PC-9 (cell line): ENCODE measurements at regions not wholly inside any gene's neighbourhood (a gene's known extent, or its start where the extent isn't known, plus 50 kb on each side); places are given as distances from the start of the nearest gene placed in this dataset.

Experiments used
- BruUV-seq: library from RNA; stranded (reverse); fragments of 400-500 nt; replicated peaks from 2 replicates; lab custom pipeline; 2021; lab: Mats Ljungman, UMichigan
- CTCF ChIA-PET: fragments of 300-600 bp; sonication (Branson Sonifier 250); formaldehyde crosslinking; loops from one replicate; lab custom pipeline; 2022; ENCODE audit warnings: antibody characterized with exemption; lab: Charles Lee
- POLR2A ChIA-PET: fragments of 300-600 bp; sonication (Branson Sonifier 250); formaldehyde crosslinking; loops from one replicate; lab custom pipeline; 2022; ENCODE audit warnings: antibody characterized with exemption; ENCODE audit not compliant: unreplicated experiment; lab: Charles Lee
- DNase-seq, 2 experiments: peaks; one replicate each; pipeline versions ENCODE4 v3.0.0 to v3.0.0-alpha.2; 2015 to 2022; ENCODE audit warnings: mixed read lengths in 1 of 2
- H2AFZ ChIP-seq: fragments of 200-600 bp; sonication (generic); 2 replicates; pipeline ENCODE4 v1.8.1; 2017; ENCODE audit warnings: antibody characterized with exemption
- H3F3A ChIP-seq: fragments of 200-600 bp; sonication (generic); 2 replicates; pipeline ENCODE4 v1.8.1; 2017; ENCODE audit warnings: antibody characterized with exemption, mild to moderate bottlenecking, low read depth; ENCODE audit not compliant: insufficient read depth
- H3K27ac ChIP-seq: fragments of 200-600 bp; sonication (generic); 2 replicates; pipeline ENCODE4 v1.6.1; 2016; ENCODE audit warnings: mixed run types
- H3K27me3 ChIP-seq: fragments of 200-600 bp; sonication (generic); 2 replicates; pipeline ENCODE4 v1.6.1; 2016; ENCODE audit warnings: low read depth, mixed run types; ENCODE audit not compliant: insufficient read depth
- H3K36me3 ChIP-seq: fragments of 200-600 bp; sonication (generic); 2 replicates; pipeline ENCODE4 v1.6.1; 2016; ENCODE audit warnings: low read depth, mixed run types
- H3K4me1 ChIP-seq: fragments of 200-600 bp; sonication (generic); replicated peaks from 2 replicates; pipeline ENCODE4 v1.6.1; 2016; ENCODE audit warnings: mixed run types; ENCODE audit not compliant: insufficient read depth
- H3K4me2 ChIP-seq: fragments of 200-600 bp; sonication (generic); 2 replicates; pipeline ENCODE4 v1.6.1; 2017; ENCODE audit warnings: mixed run types
- H3K4me3 ChIP-seq: fragments of 200-600 bp; sonication (generic); 2 replicates; pipeline ENCODE4 v1.6.1; 2016; ENCODE audit warnings: mixed run types
- H3K79me2 ChIP-seq: fragments of 200-600 bp; sonication (generic); 2 replicates; pipeline ENCODE4 v1.6.1; 2017; ENCODE audit warnings: low read depth, mixed run types
- H3K9me2 ChIP-seq: fragments of 200-600 bp; sonication (generic); 2 replicates; pipeline ENCODE4 v1.8.1; 2017; ENCODE audit warnings: mild to moderate bottlenecking; ENCODE audit not compliant: insufficient read depth
- H3K9me3 ChIP-seq: fragments of 200-600 bp; sonication (generic); 2 replicates; pipeline ENCODE4 v1.8.1; 2016; ENCODE audit warnings: low read depth; ENCODE audit not compliant: insufficient read depth
- H4K20me1 ChIP-seq: fragments of 200-600 bp; sonication (generic); 2 replicates; pipeline ENCODE4 v1.8.1; 2017; ENCODE audit not compliant: insufficient read depth
- EZH2 ChIP-seq: fragments of 200-600 bp; sonication (generic); IDR thresholded peaks from 2 replicates; pipeline ENCODE4 v1.8.0; 2017; ENCODE audit warnings: antibody characterized with exemption, low read depth
- intact Hi-C: fragments of 100-400 bp; cut with micrococcal nuclease; formaldehyde crosslinking; loops from one replicate; pipeline ENCODE4 v1.10.0; 2022; ENCODE audit not compliant: unreplicated experiment
- TF ChIP-seq, protein P1 (sequence below): fragments of 200-600 bp; sonication (generic); conservative IDR thresholded peaks from 2 replicates; pipeline ENCODE4 v1.6.1; 2017; ENCODE audit warnings: mixed run types, antibody characterized with exemption, mild to moderate bottlenecking, moderate library complexity

DNA sequence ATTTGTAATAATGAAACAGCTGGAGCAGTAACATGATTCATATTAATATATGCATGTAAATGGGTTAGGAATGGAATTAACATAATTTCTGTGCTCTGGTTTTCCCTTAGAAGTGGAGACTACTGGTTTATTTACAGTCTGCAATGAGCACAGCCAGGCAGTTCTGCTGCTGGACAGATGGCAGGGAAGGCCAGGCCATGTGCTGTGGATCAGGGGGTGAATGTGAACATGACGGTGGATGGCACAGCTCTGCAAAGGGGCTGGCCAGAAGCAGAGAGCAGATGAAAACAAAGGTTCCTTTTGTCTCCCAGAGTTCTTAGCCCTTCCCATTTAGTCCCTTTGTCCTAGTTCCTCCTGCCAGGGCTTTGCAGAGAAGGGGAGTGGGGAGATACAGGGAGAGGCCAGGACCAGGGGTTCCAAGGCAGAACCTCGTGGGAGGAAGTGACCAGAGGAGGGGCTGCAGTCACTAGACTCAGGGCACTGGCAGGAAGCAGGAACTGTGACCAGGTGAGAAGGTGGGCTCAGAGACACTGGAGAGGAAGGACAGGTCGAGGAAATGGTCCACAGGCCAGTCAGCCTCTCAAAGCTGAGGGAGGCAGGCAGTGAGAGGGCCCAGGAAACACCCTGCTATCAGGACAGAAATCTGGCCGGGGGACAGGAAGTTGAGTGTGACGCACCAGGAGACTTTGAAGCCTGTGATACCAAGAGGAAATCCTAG, 112.9 kb upstream of the ATP8B1 start:
- no peaks in the 10 kb centered on the region for H3K36me3 ChIP-seq
- no peaks in the 10 kb centered on the region for H3K9me2 ChIP-seq
- ChIA-PET CTCF (no interaction called here), POLR2A (no interaction called here)
- H3K4me2 ChIP-seq: no peak overlapping the region
- intact Hi-C loops: no loop called here
- H3K27me3 ChIP-seq: no peaks in the 10 kb centered on the region
- TF ChIP-seq, protein P1, sequence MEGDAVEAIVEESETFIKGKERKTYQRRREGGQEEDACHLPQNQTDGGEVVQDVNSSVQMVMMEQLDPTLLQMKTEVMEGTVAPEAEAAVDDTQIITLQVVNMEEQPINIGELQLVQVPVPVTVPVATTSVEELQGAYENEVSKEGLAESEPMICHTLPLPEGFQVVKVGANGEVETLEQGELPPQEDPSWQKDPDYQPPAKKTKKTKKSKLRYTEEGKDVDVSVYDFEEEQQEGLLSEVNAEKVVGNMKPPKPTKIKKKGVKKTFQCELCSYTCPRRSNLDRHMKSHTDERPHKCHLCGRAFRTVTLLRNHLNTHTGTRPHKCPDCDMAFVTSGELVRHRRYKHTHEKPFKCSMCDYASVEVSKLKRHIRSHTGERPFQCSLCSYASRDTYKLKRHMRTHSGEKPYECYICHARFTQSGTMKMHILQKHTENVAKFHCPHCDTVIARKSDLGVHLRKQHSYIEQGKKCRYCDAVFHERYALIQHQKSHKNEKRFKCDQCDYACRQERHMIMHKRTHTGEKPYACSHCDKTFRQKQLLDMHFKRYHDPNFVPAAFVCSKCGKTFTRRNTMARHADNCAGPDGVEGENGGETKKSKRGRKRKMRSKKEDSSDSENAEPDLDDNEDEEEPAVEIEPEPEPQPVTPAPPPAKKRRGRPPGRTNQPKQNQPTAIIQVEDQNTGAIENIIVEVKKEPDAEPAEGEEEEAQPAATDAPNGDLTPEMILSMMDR: no peak
- no peak for TF ChIP-seq EZH2
- no peaks in the 10 kb centered on the region for H4K20me1 ChIP-seq
- H3F3A ChIP-seq: 0 out of 2 replicates have a peak, but pooled peaks cover 4% of the 10 kb centered on the region
- no peaks in the 10 kb centered on the region for H3K79me2 ChIP-seq
- H3K27ac ChIP-seq: no peak overlapping the region
- H3K4me1 ChIP-seq: no peaks in the 10 kb centered on the region
- no peak for DNase-seq
- BruUV-seq: no TSS peak
- no peak overlapping the region; the same call in 1 of the 2 replicates for H2AFZ ChIP-seq
- no peak overlapping the region for H3K4me3 ChIP-seq
- H3K9me3 ChIP-seq: no peaks in the 10 kb centered on the region

DNA sequence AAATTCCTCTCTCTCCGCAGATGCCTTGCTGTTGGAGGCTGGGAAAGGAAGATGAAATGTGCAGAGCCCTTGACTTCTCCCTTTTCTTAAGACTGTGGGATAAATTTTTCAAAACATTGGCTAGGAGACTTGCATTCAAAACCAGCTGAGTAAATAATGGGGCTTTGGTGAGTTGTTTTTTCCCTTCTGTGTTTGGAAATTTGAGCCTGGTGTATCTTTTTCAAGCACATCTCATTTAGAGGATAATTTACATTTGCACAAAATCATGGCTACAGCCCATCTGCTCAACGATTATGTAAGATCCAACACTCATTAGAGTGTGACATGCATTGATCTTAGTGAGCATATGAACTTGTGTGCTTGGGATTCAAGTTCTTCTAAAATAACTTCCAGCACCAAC, 112.1 kb upstream of the ATP8B1 start:
- no peak for TF ChIP-seq EZH2
- TF ChIP-seq, protein P1: no peak
- no peaks in the 10 kb centered on the region for H3K4me1 ChIP-seq
- BruUV-seq: no TSS peak
- POLR2A ChIA-PET: no interaction called here
- CTCF ChIA-PET: no interaction called here
- H3F3A ChIP-seq: 0 out of 2 replicates have a peak, but pooled peaks cover 4% of the 10 kb centered on the region
- no peak overlapping the region for H2AFZ ChIP-seq
- no peak overlapping the region for H3K4me3 ChIP-seq
- no peaks in the 10 kb centered on the region for H3K79me2 ChIP-seq
- intact Hi-C loops: no loop called here
- no peaks in the 10 kb centered on the region for H3K27me3 ChIP-seq
- no peaks in the 10 kb centered on the region for H3K36me3 ChIP-seq
- H3K9me2 ChIP-seq: no peaks in the 10 kb centered on the region
- H3K4me2 ChIP-seq: no peak overlapping the region
- H3K9me3 ChIP-seq: no peaks in the 10 kb centered on the region
- no peak overlapping the region for H3K27ac ChIP-seq
- H4K20me1 ChIP-seq: no peaks in the 10 kb centered on the region
- DNase-seq: no peak

GRCh38 chr18:57913686-57914085, 110.6 kb upstream of the ATP8B1 start:
- no peaks in the 10 kb centered on the region for H3K9me2 ChIP-seq
- H3K4me1 ChIP-seq: no peaks in the 10 kb centered on the region
- ChIA-PET POLR2A (no interaction called here), CTCF (no interaction called here)
- no peak overlapping the region for H3K27ac ChIP-seq
- H3K9me3 ChIP-seq: no peaks in the 10 kb centered on the region
- no peaks in the 10 kb centered on the region for H3K36me3 ChIP-seq
- intact Hi-C loops: no loop called here
- H3K79me2 ChIP-seq: no peaks in the 10 kb centered on the region
- H3K4me3 ChIP-seq: no peak overlapping the region
- DNase-seq: no peak
- BruUV-seq: no TSS peak
- no peaks in the 10 kb centered on the region for H3K27me3 ChIP-seq
- H4K20me1 ChIP-seq: no peaks in the 10 kb centered on the region
- no peak overlapping the region for H3K4me2 ChIP-seq
- no peak overlapping the region for H2AFZ ChIP-seq
- 0 out of 2 replicates have a peak, but pooled peaks cover 4% of the 10 kb centered on the region for H3F3A ChIP-seq
- no peak for TF ChIP-seq EZH2
- TF ChIP-seq, protein P1: no peak
